ENCODE measurements at regions not wholly inside any gene's neighbourhood (a gene's known extent, or its start where the extent isn't known, plus 50 kb on each side); places are given as distances from the start of the nearest gene placed in this dataset.

DNA sequence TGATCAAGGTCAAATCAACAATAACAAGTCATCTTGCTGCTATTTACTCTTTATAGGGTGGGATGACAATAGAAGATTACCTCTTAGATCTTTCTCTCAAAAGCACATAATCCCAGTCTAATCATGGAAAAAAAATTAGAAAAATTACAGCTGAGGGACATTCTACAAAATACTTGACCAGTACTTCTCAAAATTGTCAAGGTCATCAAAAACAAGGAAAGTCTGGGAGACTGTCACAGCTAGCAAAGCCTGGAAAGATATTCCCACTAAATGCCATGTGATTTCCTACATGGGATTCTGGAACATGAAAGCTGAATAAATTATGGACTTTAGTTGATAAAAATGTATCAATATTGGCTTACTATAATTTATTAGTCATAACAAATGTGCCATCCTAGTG is 276.2 kb downstream of the RNF144A start:
- no peak overlapping the region for H3K4me3 ChIP-seq (ENCODE audit: low read length)
- TF ChIP-seq, protein P1, sequence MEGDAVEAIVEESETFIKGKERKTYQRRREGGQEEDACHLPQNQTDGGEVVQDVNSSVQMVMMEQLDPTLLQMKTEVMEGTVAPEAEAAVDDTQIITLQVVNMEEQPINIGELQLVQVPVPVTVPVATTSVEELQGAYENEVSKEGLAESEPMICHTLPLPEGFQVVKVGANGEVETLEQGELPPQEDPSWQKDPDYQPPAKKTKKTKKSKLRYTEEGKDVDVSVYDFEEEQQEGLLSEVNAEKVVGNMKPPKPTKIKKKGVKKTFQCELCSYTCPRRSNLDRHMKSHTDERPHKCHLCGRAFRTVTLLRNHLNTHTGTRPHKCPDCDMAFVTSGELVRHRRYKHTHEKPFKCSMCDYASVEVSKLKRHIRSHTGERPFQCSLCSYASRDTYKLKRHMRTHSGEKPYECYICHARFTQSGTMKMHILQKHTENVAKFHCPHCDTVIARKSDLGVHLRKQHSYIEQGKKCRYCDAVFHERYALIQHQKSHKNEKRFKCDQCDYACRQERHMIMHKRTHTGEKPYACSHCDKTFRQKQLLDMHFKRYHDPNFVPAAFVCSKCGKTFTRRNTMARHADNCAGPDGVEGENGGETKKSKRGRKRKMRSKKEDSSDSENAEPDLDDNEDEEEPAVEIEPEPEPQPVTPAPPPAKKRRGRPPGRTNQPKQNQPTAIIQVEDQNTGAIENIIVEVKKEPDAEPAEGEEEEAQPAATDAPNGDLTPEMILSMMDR (conservative IDR thresholded peaks at IDR 0.05; ENCODE audit: low read depth, low read length), result no peak
- no peak for DNase-seq (ENCODE audit: low read depth)

DNA sequence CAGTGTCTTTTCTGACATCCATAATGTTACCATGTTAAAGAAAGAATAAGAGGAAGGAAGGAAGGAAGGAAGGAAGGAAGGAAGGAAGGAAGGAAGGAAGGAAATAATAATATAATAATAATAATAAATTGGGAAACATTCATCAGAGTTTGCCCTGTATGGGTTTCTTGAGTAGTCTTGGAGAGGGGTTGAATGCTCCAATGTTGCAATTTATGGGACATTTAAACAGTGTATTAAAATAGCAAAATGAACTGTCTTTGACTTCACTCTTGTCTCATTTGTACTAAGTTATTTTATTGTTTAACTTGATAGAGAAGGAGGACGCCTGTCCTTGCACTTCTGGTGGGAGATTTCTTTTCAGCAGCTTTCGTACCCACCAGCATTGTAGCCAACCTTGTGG is 277.7 kb downstream of the RNF144A start:
- no peak for DNase-seq (ENCODE audit: low read depth)
- TF ChIP-seq, protein P1 (conservative IDR thresholded peaks at IDR 0.05; ENCODE audit: low read depth, low read length), result no peak
- H3K4me3 ChIP-seq (ENCODE audit: low read length), result no peak overlapping the region

DNA sequence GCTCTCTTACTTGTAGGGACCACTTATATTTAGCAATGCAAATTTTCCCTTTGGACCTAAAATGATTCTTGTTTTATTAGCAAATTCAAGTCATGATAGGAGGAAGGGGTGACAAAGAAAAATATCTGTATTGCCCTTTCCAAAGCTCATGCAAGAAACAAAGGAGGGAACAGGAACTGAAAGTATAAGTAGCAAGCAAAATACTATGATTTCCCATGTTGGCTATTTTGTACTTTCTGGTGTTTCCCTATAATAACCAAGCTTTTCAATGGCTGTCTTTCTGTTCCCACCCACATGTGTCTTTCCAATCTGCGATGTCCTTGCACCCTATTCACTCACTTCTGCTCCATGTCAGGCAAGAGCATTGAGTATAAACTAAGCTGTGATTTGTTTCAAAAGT is 279.7 kb downstream of the RNF144A start:
- TF ChIP-seq, protein P1 (conservative IDR thresholded peaks at IDR 0.05; ENCODE audit: low read depth, low read length), result no peak
- DNase-seq (ENCODE audit: low read depth), result no peak
- no peak overlapping the region for H3K4me3 ChIP-seq (ENCODE audit: low read length)

DNA sequence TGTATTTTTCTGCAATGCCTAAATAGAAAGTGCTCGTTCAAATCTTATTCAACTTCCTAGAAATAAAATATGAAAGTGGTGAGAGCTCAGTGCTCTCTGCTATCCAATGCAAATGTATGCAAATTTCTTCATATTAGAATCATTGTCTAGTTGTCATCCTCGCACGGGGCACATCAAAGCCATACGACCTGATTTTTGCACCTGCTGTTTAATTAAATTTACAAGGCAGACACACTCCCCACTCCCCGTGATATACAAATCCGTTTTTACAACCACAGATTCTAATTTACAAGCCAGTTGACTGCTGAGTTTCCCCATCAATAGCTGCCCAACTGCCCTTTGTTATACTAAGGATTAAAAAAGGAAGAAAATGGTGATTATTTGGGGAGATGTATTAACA is 284.6 kb downstream of the RNF144A start:
- TF ChIP-seq, protein P1 (conservative IDR thresholded peaks at IDR 0.05; ENCODE audit: low read depth, low read length), result no peak
- H3K4me3 ChIP-seq (ENCODE audit: low read length), result no peak overlapping the region
- no peak for DNase-seq (ENCODE audit: low read depth)

DNA sequence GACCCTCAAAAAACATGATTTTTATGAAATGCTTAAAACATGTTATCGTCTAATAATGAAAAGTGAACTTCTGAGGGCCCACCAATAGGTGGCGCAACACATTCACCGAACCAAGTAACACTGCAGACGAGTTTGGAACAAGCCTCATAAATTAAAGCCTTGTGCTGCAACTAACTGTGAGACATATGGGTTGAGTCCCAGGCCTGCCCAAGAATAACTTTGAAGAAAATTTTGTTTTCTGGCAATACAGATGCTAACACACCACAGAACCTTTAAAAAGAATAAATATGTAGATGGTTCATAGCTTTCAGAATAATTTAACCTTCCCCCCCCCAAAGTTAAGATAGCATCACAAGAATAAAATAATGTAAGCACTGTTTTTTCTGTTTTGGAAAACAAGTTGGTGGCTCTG is 285.9 kb downstream of the RNF144A start:
- TF ChIP-seq, protein P1 (conservative IDR thresholded peaks at IDR 0.05; ENCODE audit: low read depth, low read length), result peak; percentile 95
- H3K4me3 ChIP-seq (ENCODE audit: low read length), result no peak overlapping the region
- no peak for DNase-seq (ENCODE audit: low read depth)

DNA sequence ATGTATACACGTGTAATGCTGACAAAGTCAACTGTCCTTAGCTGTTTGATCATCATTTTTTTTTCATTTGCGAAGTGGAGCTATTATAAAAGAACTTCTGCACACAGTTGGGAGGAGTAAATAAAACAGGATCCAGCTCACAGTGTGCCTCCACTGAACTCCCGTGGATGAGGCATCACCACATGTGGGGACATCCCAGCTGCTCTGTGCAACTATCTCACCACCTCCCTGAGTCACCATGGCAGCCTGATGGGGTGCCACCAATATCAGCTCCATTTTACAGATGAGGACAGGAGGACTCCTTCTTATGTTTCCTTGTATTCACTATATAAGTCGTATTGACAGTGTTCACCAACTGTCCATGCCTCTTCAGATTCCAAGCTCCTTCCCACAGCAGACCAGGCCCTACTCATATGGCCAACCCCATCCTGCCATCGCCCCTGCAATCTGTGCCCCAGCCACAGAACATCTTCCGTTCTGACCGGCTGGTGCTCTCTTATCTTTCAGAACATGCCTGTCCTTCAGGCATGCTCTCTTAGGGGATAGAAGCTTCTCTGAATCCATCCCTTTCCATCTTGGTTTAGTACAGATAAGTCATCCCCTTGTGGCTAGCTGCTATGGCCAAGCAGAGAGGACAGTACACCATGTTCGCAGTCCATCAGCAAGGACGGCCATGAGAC is 288.1 kb downstream of the RNF144A start:
- no peak overlapping the region for H3K4me3 ChIP-seq (ENCODE audit: low read length)
- TF ChIP-seq, protein P1 (conservative IDR thresholded peaks at IDR 0.05; ENCODE audit: low read depth, low read length), result no peak
- DNase-seq (ENCODE audit: low read depth), result no peak

DNA sequence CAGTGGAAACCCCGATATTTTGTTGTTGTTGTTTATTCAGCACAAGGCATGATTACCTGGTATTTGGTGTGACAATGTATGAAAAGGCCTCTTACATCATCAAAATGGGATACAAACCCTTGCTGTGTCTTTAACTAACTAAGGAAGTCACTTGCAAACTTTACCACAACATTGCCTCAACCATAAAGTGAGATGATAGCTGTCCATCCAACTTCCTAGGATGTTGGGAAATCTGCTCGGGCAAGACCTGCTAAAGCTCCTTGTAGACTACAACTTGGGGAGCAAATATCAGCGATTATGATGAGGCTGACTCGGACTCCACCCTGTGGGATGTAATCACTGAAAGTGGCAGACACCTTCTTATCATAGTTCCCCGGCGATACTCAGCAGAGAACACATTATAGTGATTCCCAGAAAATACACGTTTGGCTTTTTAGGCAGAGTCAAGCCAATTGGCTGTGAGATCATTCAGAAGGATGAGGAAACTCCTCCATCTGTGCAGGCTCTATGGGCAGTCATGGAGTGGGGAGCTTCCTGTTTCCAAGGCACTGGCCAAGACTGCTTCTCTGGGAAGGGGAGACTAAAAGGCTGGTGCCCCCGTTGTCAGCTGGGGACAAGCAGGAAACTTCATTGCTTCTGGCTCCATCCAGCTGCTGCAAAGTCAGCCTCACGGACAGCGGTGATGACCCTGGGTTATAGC is 289.0 kb downstream of the RNF144A start:
- H3K4me3 ChIP-seq (ENCODE audit: low read length), result no peak overlapping the region
- TF ChIP-seq, protein P1 (conservative IDR thresholded peaks at IDR 0.05; ENCODE audit: low read depth, low read length), result no peak
- DNase-seq (ENCODE audit: low read depth), result no peak

Data from retinal pigment epithelial cell (primary cell).